Keratinocyte (primary cell): ENCODE measurements at regions not wholly inside any gene's neighbourhood (a gene's known extent, or its start where the extent isn't known, plus 50 kb on each side); places are given as distances from the start of the nearest gene placed in this dataset.

Experiments
- EZH2 ChIP-seq: IDR thresholded peaks from one replicate; pipeline ENCODE4 v1.6.1; 2012; ENCODE audit warnings: inconsistent platforms, mild to moderate bottlenecking, low read length, moderate library complexity
- TF ChIP-seq, protein P1 (sequence below), 3 experiments: IDR thresholded peaks in 1 of 3; conservative IDR thresholded peaks in 1 of 3; optimal IDR thresholded peaks in 1 of 3; 2 replicates in 2 of 3; 3 replicates in 1 of 3; pipeline versions ENCODE3 to v1.5.1; 2011; ENCODE audit warnings: low read length in 3 of 3, mild to moderate bottlenecking in 3 of 3, moderate library complexity in 2 of 3, control low read depth in 1 of 3, inconsistent platforms in 1 of 3; ENCODE audit not compliant: insufficient read depth in 2 of 3; ENCODE audit errors: extremely low read depth in 1 of 3

DNA sequence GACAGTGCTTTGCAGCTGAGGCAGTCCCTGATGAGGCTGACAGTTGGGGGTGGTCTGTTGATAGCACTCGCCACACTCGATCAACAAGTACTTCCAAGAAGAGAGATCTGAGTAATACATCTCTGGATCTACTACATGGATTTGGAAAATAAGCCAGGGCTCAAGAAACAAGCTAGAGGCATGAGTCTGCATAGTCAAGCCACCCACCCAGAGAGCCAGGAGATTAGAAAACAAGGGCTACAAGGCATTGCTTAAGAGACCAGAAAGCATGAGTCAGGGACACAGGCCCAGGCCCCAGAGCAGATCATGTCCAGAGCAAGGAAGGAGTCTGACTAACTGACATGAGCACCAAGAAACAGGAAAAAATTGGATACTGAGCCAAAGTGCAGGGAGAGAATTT lies 196.9 kb upstream of the CWC22 start:
- TF ChIP-seq, protein P1, sequence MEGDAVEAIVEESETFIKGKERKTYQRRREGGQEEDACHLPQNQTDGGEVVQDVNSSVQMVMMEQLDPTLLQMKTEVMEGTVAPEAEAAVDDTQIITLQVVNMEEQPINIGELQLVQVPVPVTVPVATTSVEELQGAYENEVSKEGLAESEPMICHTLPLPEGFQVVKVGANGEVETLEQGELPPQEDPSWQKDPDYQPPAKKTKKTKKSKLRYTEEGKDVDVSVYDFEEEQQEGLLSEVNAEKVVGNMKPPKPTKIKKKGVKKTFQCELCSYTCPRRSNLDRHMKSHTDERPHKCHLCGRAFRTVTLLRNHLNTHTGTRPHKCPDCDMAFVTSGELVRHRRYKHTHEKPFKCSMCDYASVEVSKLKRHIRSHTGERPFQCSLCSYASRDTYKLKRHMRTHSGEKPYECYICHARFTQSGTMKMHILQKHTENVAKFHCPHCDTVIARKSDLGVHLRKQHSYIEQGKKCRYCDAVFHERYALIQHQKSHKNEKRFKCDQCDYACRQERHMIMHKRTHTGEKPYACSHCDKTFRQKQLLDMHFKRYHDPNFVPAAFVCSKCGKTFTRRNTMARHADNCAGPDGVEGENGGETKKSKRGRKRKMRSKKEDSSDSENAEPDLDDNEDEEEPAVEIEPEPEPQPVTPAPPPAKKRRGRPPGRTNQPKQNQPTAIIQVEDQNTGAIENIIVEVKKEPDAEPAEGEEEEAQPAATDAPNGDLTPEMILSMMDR (optimal IDR thresholded peaks at IDR 0.05 in 1 of 3, IDR thresholded peaks at IDR 0.05 in 1 of 3, conservative IDR thresholded peaks at IDR 0.05 in 1 of 3; ENCODE audit: extremely low read depth in 1 of 3, insufficient read depth in 2 of 3, low read length in 3 of 3), result no peak
- TF ChIP-seq EZH2, result no peak
